ENCODE measurements at regions not wholly inside any gene's neighbourhood (a gene's known extent, or its start where the extent isn't known, plus 50 kb on each side); places are given as distances from the start of the nearest gene placed in this dataset.
A peak's percentile ranks its signal among the peaks of the same experiment; 100 is the strongest.

DNA sequence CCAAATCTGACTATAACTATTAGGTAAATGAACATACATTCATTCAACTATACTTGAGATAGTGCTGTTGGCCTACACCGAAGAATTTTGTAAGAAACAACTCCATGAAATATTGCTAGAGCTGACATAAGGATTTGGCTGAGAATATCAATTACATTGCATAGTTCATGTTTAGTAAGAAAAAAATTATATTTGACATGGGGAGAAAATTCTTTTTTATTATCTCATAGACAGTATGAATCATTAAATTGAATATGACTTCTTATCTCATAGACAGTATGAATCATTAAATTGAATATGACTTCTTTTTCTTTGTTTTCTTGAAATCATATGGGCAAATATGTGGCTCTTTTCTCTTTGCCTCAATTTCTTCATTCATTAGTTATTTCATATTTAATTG lies 212.3 kb upstream of the HSF2 start:
- Histone ChIP-seq H3K9me3 (ENCODE audit: low read depth) (no peaks in the 10 kb centered on the region), H3K9me2 (ENCODE audit: insufficient read depth) (no peaks in the 10 kb centered on the region), H3K9ac (no peak overlapping the region), H3K4me2 (ENCODE audit: unreplicated experiment) (no peak overlapping the region), H2AFZ (no peak overlapping the region), H3K4me1 (ENCODE audit: insufficient read depth) (no peaks in the 10 kb centered on the region), H3K79me2 (ENCODE audit: insufficient read depth) (no peaks in the 10 kb centered on the region), H3K36me3 (ENCODE audit: low read depth) (no peaks in the 10 kb centered on the region), H3K4me3 (no peak overlapping the region), H3F3A (ENCODE audit: insufficient read depth) (no peaks in the 10 kb centered on the region), H3K27me3 (replicated peaks; ENCODE audit: insufficient read depth) (no peaks in the 10 kb centered on the region), H3K27ac (no peak overlapping the region), H4K20me1 (ENCODE audit: insufficient read depth) (no peaks in the 10 kb centered on the region)
- no peak for DNase-seq
- in situ Hi-C loops (cut with MboI): loop anchor here (10.0 kb wide), 1 partner anchor 332 kb away; no protein-coding TSS in a partner anchor
- TF ChIP-seq EZH2 (IDR thresholded peaks at IDR 0.05; ENCODE audit: insufficient read depth, poor library complexity, severe bottlenecking): no peak
- no peak for TF ChIP-seq EZH2phosphoT487 (IDR thresholded peaks at IDR 0.05; ENCODE audit: insufficient read depth, low read depth)
- 97 to 98% methylated on average over 1 of the region's 1 CpG for WGBS, 2 experiments (ENCODE audit: low coverage in 1 of 2, low lambda C conversion rate in 2 of 2, missing lambda C conversion rate in 2 of 2)

DNA sequence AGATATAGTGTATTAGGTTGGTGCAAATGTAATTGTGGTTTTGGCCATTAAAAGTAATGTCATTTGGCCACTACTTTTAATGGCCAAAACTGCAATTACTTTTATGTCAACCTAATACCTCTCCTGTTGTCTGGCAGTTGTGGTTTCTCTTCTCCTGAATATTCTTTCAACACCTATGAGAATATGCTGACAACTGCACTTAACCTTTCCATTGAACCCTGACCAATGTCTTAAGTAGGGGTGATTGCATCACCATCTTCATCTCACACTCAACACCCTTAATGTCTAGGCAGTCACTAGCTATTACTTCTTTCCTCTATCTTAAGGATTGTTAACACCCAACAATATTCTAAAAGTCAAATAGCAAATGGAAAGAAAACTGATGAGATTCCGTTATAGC lies 200.5 kb upstream of the HSF2 start:
- Histone ChIP-seq H3K9ac (no peak overlapping the region), H3K4me1 (ENCODE audit: insufficient read depth) (no peaks in the 10 kb centered on the region), H3K79me2 (ENCODE audit: insufficient read depth) (no peaks in the 10 kb centered on the region), H4K20me1 (ENCODE audit: insufficient read depth) (no peaks in the 10 kb centered on the region), H3F3A (ENCODE audit: insufficient read depth) (no peaks in the 10 kb centered on the region), H3K9me2 (ENCODE audit: insufficient read depth) (no peaks in the 10 kb centered on the region), H3K27ac (no peak overlapping the region), H3K4me2 (ENCODE audit: unreplicated experiment) (no peak overlapping the region), H2AFZ (no peak overlapping the region), H3K9me3 (ENCODE audit: low read depth) (no peaks in the 10 kb centered on the region), H3K4me3 (no peak overlapping the region), H3K27me3 (replicated peaks; ENCODE audit: insufficient read depth) (no peaks in the 10 kb centered on the region), H3K36me3 (ENCODE audit: low read depth) (no peaks in the 10 kb centered on the region)
- no peak for DNase-seq
- in situ Hi-C loops (cut with MboI): no loop called here
- WGBS, 2 experiments (ENCODE audit: low coverage in 1 of 2, low lambda C conversion rate in 2 of 2, missing lambda C conversion rate in 2 of 2): 73 to 82% methylated on average over 1 of the region's 1 CpG
- TF ChIP-seq EZH2phosphoT487 (IDR thresholded peaks at IDR 0.05; ENCODE audit: insufficient read depth, low read depth) (no peak), EZH2 (IDR thresholded peaks at IDR 0.05; ENCODE audit: insufficient read depth, poor library complexity, severe bottlenecking) (no peak)

DNA sequence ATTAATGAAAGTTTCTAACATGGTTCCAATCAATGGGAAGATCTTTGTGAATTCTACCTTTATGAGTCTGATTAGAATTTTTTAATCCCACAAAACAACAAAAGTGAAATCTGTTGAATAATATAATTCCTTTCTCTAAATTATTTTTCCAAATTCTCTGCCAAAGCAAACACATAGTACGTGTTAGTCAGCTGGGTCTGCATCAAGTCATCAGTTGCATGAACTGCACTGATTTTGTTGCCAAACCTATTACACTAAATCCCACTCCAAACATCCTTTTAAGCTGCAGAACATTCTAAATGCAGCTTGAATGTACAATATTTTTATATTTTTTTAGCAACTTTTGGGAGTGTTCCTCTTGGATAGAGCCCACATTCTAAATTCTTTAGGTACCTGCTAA lies 199.0 kb upstream of the HSF2 start:
- Histone ChIP-seq H2AFZ (no peak overlapping the region), H3F3A (ENCODE audit: insufficient read depth) (no peaks in the 10 kb centered on the region), H3K27me3 (replicated peaks; ENCODE audit: insufficient read depth) (no peaks in the 10 kb centered on the region), H3K9me2 (ENCODE audit: insufficient read depth) (no peaks in the 10 kb centered on the region), H3K4me3 (no peak overlapping the region), H4K20me1 (ENCODE audit: insufficient read depth) (no peaks in the 10 kb centered on the region), H3K27ac (no peak overlapping the region), H3K79me2 (ENCODE audit: insufficient read depth) (no peaks in the 10 kb centered on the region), H3K36me3 (ENCODE audit: low read depth) (no peaks in the 10 kb centered on the region), H3K4me1 (ENCODE audit: insufficient read depth) (no peaks in the 10 kb centered on the region), H3K9ac (no peak overlapping the region), H3K9me3 (ENCODE audit: low read depth) (no peaks in the 10 kb centered on the region), H3K4me2 (ENCODE audit: unreplicated experiment) (no peak overlapping the region)
- in situ Hi-C loops (cut with MboI): no loop called here
- WGBS, 2 experiments (ENCODE audit: low coverage in 1 of 2, low lambda C conversion rate in 2 of 2, missing lambda C conversion rate in 2 of 2): 3% methylated on average over 1 of the region's 1 CpG
- peak; percentile 44 for DNase-seq
- no peak for TF ChIP-seq EZH2phosphoT487 (IDR thresholded peaks at IDR 0.05; ENCODE audit: insufficient read depth, low read depth)
- no peak for TF ChIP-seq EZH2 (IDR thresholded peaks at IDR 0.05; ENCODE audit: insufficient read depth, poor library complexity, severe bottlenecking)

DNA sequence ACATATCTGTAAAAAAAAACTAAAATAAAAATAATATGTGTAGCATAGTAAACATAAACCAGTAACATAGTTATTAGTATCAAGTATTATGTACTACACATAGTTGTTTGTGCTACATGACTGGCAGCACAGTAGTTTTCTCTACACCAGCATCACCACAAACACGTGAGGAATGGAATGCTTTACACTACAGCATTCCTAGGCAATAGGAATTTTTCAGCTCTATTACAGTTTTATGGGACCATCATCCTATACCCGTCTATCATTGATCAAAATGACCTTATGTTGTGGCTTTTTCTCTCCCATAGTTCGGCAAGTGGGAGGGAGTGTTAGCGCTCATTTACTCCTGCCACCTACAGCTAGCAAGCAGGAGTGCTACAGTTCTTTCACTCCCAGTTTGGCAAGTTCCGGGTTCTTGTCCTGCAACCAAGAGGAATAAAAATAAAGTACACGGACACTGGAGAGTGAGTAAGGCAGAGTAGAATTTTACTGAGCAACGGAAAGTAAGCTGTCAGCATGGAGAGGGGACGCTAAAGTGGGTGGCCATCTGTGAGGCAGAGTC lies 196.8 kb upstream of the HSF2 start:
- no peak overlapping the region for H3K9ac ChIP-seq
- no peaks in the 10 kb centered on the region for H4K20me1 ChIP-seq (ENCODE audit: insufficient read depth)
- H3K9me2 ChIP-seq (ENCODE audit: insufficient read depth): no peaks in the 10 kb centered on the region
- H3K4me2 ChIP-seq (ENCODE audit: unreplicated experiment): no peak overlapping the region
- no peaks in the 10 kb centered on the region for H3F3A ChIP-seq (ENCODE audit: insufficient read depth)
- H3K79me2 ChIP-seq (ENCODE audit: insufficient read depth): no peaks in the 10 kb centered on the region
- in situ Hi-C loops (cut with MboI): no loop called here
- no peak overlapping the region for H3K4me3 ChIP-seq
- DNase-seq: no peak
- no peaks in the 10 kb centered on the region for H3K9me3 ChIP-seq (ENCODE audit: low read depth)
- TF ChIP-seq EZH2phosphoT487 (IDR thresholded peaks at IDR 0.05; ENCODE audit: insufficient read depth, low read depth): no peak
- TF ChIP-seq EZH2 (IDR thresholded peaks at IDR 0.05; ENCODE audit: insufficient read depth, poor library complexity, severe bottlenecking): no peak
- no peak overlapping the region for H2AFZ ChIP-seq
- H3K27me3 ChIP-seq (replicated peaks; ENCODE audit: insufficient read depth): no peaks in the 10 kb centered on the region
- no peak overlapping the region for H3K27ac ChIP-seq
- no peaks in the 10 kb centered on the region for H3K36me3 ChIP-seq (ENCODE audit: low read depth)
- peaks cover 5% of the 10 kb centered on the region; the same call in 1 of the 2 replicates for H3K4me1 ChIP-seq (ENCODE audit: insufficient read depth)
- 66 to 73% methylated on average over 8 of the region's 8 CpGs for WGBS, 2 experiments (ENCODE audit: low coverage in 1 of 2, low lambda C conversion rate in 2 of 2, missing lambda C conversion rate in 2 of 2)

DNA sequence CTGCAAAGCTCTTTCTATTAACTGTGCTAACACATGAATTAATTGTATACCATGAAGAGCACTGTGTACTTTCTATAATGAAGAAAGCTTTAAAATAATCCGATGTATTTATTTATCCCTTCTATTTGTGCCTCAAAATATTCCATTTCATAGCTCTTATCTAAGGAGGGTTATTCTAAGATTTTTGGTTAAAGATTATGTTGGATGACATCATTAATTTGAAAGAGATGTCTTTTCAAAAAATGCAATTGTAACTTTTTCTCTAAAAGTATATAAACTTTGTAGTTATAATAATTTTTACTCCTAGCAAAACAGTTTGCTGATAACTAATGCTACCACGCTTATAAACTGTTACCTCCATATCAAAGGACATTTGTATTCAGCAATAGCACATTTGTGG lies 192.4 kb upstream of the HSF2 start:
- WGBS, 2 experiments (ENCODE audit: low coverage in 1 of 2, low lambda C conversion rate in 2 of 2, missing lambda C conversion rate in 2 of 2): 80 to 88% methylated on average over 2 of the region's 2 CpGs
- no peak overlapping the region for H2AFZ ChIP-seq
- H3K4me1 ChIP-seq (ENCODE audit: insufficient read depth): peaks cover 8% of the 10 kb centered on the region; the same call in 1 of the 2 replicates
- no peaks in the 10 kb centered on the region for H3K9me3 ChIP-seq (ENCODE audit: low read depth)
- no peak overlapping the region for H3K9ac ChIP-seq
- no peaks in the 10 kb centered on the region for H4K20me1 ChIP-seq (ENCODE audit: insufficient read depth)
- no peak for DNase-seq
- H3K9me2 ChIP-seq (ENCODE audit: insufficient read depth): no peaks in the 10 kb centered on the region
- H3K79me2 ChIP-seq (ENCODE audit: insufficient read depth): no peaks in the 10 kb centered on the region
- H3K4me3 ChIP-seq: no peak overlapping the region
- TF ChIP-seq EZH2 (IDR thresholded peaks at IDR 0.05; ENCODE audit: insufficient read depth, poor library complexity, severe bottlenecking) (no peak), EZH2phosphoT487 (IDR thresholded peaks at IDR 0.05; ENCODE audit: insufficient read depth, low read depth) (no peak)
- no peaks in the 10 kb centered on the region for H3K27me3 ChIP-seq (replicated peaks; ENCODE audit: insufficient read depth)
- H3K36me3 ChIP-seq (ENCODE audit: low read depth): no peaks in the 10 kb centered on the region
- in situ Hi-C loops (cut with MboI): no loop called here
- no peak overlapping the region for H3K27ac ChIP-seq
- H3F3A ChIP-seq (ENCODE audit: insufficient read depth): no peaks in the 10 kb centered on the region
- no peak overlapping the region for H3K4me2 ChIP-seq (ENCODE audit: unreplicated experiment)
